ENCODE measurements at regions not wholly inside any gene's neighbourhood (a gene's known extent, or its start where the extent isn't known, plus 50 kb on each side); places are given as distances from the start of the nearest gene placed in this dataset.
"Not testable (repeated sequence)": the region's sequence is repeated elsewhere in the genome, so short reads cannot be mapped to it uniquely, and the experiment has no call there.

- H3K9me3 ChIP-seq (ENCODE audit: low read depth, low read length) = no peaks in the 10 kb centered on the region
- no peaks in the 10 kb centered on the region for H3K4me1 ChIP-seq (ENCODE audit: insufficient read depth, low read length)
- H4K20me1 ChIP-seq (ENCODE audit: insufficient read depth, low read length) = no peaks in the 10 kb centered on the region
- H3K4me2 ChIP-seq (ENCODE audit: insufficient read depth, low read length) = no peak overlapping the region
- DNase-seq (ENCODE audit: insufficient read length, low spot score, missing footprints) = no peak
- no peak overlapping the region for H2AFZ ChIP-seq (ENCODE audit: low read length)
- H3K27me3 ChIP-seq (ENCODE audit: insufficient read depth, low read length) = no peaks in the 10 kb centered on the region
- no peaks in the 10 kb centered on the region for H3K79me2 ChIP-seq (ENCODE audit: insufficient read depth, low read length)
- no peak for TF ChIP-seq CTCF (IDR thresholded peaks at IDR 0.05; ENCODE audit: extremely low read depth, low read depth, low read length)
- no peak overlapping the region for H3K27ac ChIP-seq (ENCODE audit: low read depth, low read length)
- no peaks in the 10 kb centered on the region for H3K36me3 ChIP-seq (ENCODE audit: insufficient read depth, low read length)
- H3K4me3 ChIP-seq (ENCODE audit: insufficient read depth, low read length) = no peak overlapping the region
Measured at GRCh38 chr5:82986404-82986803, 90.8 kb downstream of the TMEM167A start.

DNA sequence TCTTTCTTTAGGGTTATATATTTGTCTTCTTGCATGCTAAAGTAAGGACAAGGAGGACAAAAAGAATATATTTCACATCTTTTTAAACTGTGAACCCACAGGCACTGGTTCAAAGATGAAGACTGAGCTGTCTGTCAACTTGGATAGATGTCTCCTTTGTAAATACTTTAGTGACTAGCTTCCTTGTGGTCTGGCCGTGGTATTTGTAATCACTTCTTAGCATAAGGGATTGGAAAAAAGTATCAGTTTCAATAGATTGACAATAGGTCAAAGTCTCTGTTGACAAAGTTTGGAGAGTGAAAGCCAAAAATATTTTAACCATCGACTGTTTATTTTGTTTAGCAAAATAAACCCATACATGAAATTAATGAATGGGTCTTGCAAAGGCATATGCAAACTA is 91.4 kb downstream of the TMEM167A start:
- TF ChIP-seq CTCF (IDR thresholded peaks at IDR 0.05; ENCODE audit: extremely low read depth, low read depth, low read length) = no peak
- no peak overlapping the region for H2AFZ ChIP-seq (ENCODE audit: low read length)
- no peak overlapping the region for H3K4me2 ChIP-seq (ENCODE audit: insufficient read depth, low read length)
- no peaks in the 10 kb centered on the region for H3K27me3 ChIP-seq (ENCODE audit: insufficient read depth, low read length)
- DNase-seq (ENCODE audit: insufficient read length, low spot score, missing footprints) = no peak
- no peak overlapping the region for H3K4me3 ChIP-seq (ENCODE audit: insufficient read depth, low read length)
- H3K9me3 ChIP-seq (ENCODE audit: low read depth, low read length) = no peaks in the 10 kb centered on the region
- no peaks in the 10 kb centered on the region for H3K4me1 ChIP-seq (ENCODE audit: insufficient read depth, low read length)
- no peaks in the 10 kb centered on the region for H3K79me2 ChIP-seq (ENCODE audit: insufficient read depth, low read length)
- H4K20me1 ChIP-seq (ENCODE audit: insufficient read depth, low read length) = no peaks in the 10 kb centered on the region
- H3K36me3 ChIP-seq (ENCODE audit: insufficient read depth, low read length) = no peaks in the 10 kb centered on the region
- H3K27ac ChIP-seq (ENCODE audit: low read depth, low read length) = no peak overlapping the region

GRCh38 chr5:82984786-82985735 is 92.1 kb downstream of the TMEM167A start:
- Histone ChIP-seq H3K36me3 (ENCODE audit: insufficient read depth, low read length) (no peaks in the 10 kb centered on the region), H3K4me1 (ENCODE audit: insufficient read depth, low read length) (no peaks in the 10 kb centered on the region), H3K4me2 (ENCODE audit: insufficient read depth, low read length) (no peak overlapping the region), H3K27ac (ENCODE audit: low read depth, low read length) (no peak overlapping the region), H3K27me3 (ENCODE audit: insufficient read depth, low read length) (no peaks in the 10 kb centered on the region), H3K9me3 (ENCODE audit: low read depth, low read length) (no peaks in the 10 kb centered on the region), H3K79me2 (ENCODE audit: insufficient read depth, low read length) (no peaks in the 10 kb centered on the region), H3K4me3 (ENCODE audit: insufficient read depth, low read length) (no peak overlapping the region), H4K20me1 (ENCODE audit: insufficient read depth, low read length) (no peaks in the 10 kb centered on the region), H2AFZ (ENCODE audit: low read length) (no peak overlapping the region)
- no peak for TF ChIP-seq CTCF (IDR thresholded peaks at IDR 0.05; ENCODE audit: extremely low read depth, low read depth, low read length)
- DNase-seq (ENCODE audit: insufficient read length, low spot score, missing footprints) = no peak

DNA sequence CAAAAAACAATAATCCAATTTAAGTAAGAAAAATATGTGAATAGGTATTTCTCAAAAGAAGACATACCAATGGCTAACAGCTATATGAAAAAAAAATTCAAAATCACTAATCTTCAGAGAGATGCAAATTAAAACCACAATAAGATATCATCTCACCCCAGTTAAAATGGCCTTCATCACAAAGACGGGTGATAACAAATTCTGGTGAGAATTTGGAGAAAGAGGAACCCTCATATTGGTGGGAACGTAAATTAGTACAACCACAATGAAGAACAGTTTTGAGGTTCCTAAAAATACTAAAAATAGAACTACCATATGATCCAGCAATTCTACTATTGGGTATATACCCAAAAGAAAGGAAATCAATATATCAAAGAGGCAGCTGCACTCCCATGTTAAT is 94.3 kb downstream of the TMEM167A start:
- H3K27ac ChIP-seq (ENCODE audit: low read depth, low read length) = no peak overlapping the region
- H3K4me2 ChIP-seq (ENCODE audit: insufficient read depth, low read length) = no peak overlapping the region
- H4K20me1 ChIP-seq (ENCODE audit: insufficient read depth, low read length) = no peaks in the 10 kb centered on the region
- TF ChIP-seq CTCF (IDR thresholded peaks at IDR 0.05; ENCODE audit: extremely low read depth, low read depth, low read length) = no peak
- no peaks in the 10 kb centered on the region for H3K36me3 ChIP-seq (ENCODE audit: insufficient read depth, low read length)
- no peak overlapping the region for H2AFZ ChIP-seq (ENCODE audit: low read length)
- no peaks in the 10 kb centered on the region for H3K27me3 ChIP-seq (ENCODE audit: insufficient read depth, low read length)
- no peaks in the 10 kb centered on the region for H3K4me1 ChIP-seq (ENCODE audit: insufficient read depth, low read length)
- H3K4me3 ChIP-seq (ENCODE audit: insufficient read depth, low read length) = no peak overlapping the region
- DNase-seq (ENCODE audit: insufficient read length, low spot score, missing footprints) = no peak
- no peaks in the 10 kb centered on the region for H3K9me3 ChIP-seq (ENCODE audit: low read depth, low read length)
- H3K79me2 ChIP-seq (ENCODE audit: insufficient read depth, low read length) = no peaks in the 10 kb centered on the region

GRCh38 chr5:82976887-82977286 is 100.3 kb downstream of the TMEM167A start:
- H2AFZ ChIP-seq (ENCODE audit: low read length); DNase-seq (ENCODE audit: insufficient read length, low spot score, missing footprints); H3K27me3 ChIP-seq (ENCODE audit: insufficient read depth, low read length); H3K4me3 ChIP-seq (ENCODE audit: insufficient read depth, low read length); H3K4me1 ChIP-seq (ENCODE audit: insufficient read depth, low read length); H3K9me3 ChIP-seq (ENCODE audit: low read depth, low read length); H3K79me2 ChIP-seq (ENCODE audit: insufficient read depth, low read length); H3K27ac ChIP-seq (ENCODE audit: low read depth, low read length); H3K36me3 ChIP-seq (ENCODE audit: insufficient read depth, low read length); H3K4me2 ChIP-seq (ENCODE audit: insufficient read depth, low read length); H4K20me1 ChIP-seq (ENCODE audit: insufficient read depth, low read length): not testable (repeated sequence)
